ENCODE measurements at regions not wholly inside any gene's neighbourhood (a gene's known extent, or its start where the extent isn't known, plus 50 kb on each side); places are given as distances from the start of the nearest gene placed in this dataset.
A peak's percentile ranks its signal among the peaks of the same experiment; 100 is the strongest.

- Mint-ChIP-seq H3K4me3 (no peak overlapping the region), H3K27me3 (ENCODE audit: low read depth) (no peaks in the 10 kb centered on the region), H3K9me3 (no peaks in the 10 kb centered on the region), H3K4me1 (ENCODE audit: low read depth) (peaks cover 6% of the 10 kb centered on the region), H3K27ac (no peak overlapping the region), H3K36me3 (ENCODE audit: low read depth) (no peaks in the 10 kb centered on the region)
- no peak for DNase-seq
- CTCF ChIA-PET, result interaction anchor here (1.1 kb wide), 1 partner anchor 165 kb away, joined by 3 read pairs; no protein-coding TSS in a partner anchor
- intact Hi-C loops (cut with micrococcal nuclease), result loop anchor here (1.0 to 2.0 kb wide), 4 partner anchors 119 to 287 kb away; partner anchors contain the start of gene AP1S2
Observed at GRCh38 chrX:15973946-15974345, 119.3 kb upstream of the AP1S2 start.

- DNase-seq, result peak; percentile 39
- intact Hi-C loops (cut with micrococcal nuclease), result loop anchor here (1.0 to 2.0 kb wide), 4 partner anchors 118 to 286 kb away; partner anchors contain the start of gene AP1S2
- no peak overlapping the region for H3K4me3 Mint-ChIP-seq
- CTCF ChIA-PET, result interaction anchor here (0.9 to 1.1 kb wide), 2 partner anchors 158 to 164 kb away, joined by 3 read pairs; no protein-coding TSS in a partner anchor
- H3K27me3 Mint-ChIP-seq (ENCODE audit: low read depth), result no peaks in the 10 kb centered on the region
- no peaks in the 10 kb centered on the region for H3K9me3 Mint-ChIP-seq
- no peak overlapping the region for H3K27ac Mint-ChIP-seq
- no peaks in the 10 kb centered on the region for H3K36me3 Mint-ChIP-seq (ENCODE audit: low read depth)
- H3K4me1 Mint-ChIP-seq (ENCODE audit: low read depth), result peaks cover 6% of the 10 kb centered on the region
Observed at GRCh38 chrX:15973299-15973698, 118.7 kb upstream of the AP1S2 start.

GRCh38 chrX:15971696-15972095 lies 117.1 kb upstream of the AP1S2 start:
- no peaks in the 10 kb centered on the region for H3K9me3 Mint-ChIP-seq
- H3K27me3 Mint-ChIP-seq (ENCODE audit: low read depth), result no peaks in the 10 kb centered on the region
- no peak for DNase-seq
- H3K27ac Mint-ChIP-seq, result no peak overlapping the region
- H3K36me3 Mint-ChIP-seq (ENCODE audit: low read depth), result no peaks in the 10 kb centered on the region
- intact Hi-C loops (cut with micrococcal nuclease), result loop anchor here (2.0 kb wide), 3 partner anchors 117 to 211 kb away; partner anchors contain the start of gene AP1S2
- H3K4me3 Mint-ChIP-seq, result no peak overlapping the region
- CTCF ChIA-PET, result interaction anchor here (0.6 to 1.0 kb wide), 2 partner anchors 166 to 1380 kb away, joined by 3 read pairs; no protein-coding TSS in a partner anchor
- peaks cover 4% of the 10 kb centered on the region for H3K4me1 Mint-ChIP-seq (ENCODE audit: low read depth)

- H3K36me3 Mint-ChIP-seq (ENCODE audit: low read depth), result no peaks in the 10 kb centered on the region
- no peak for DNase-seq
- H3K9me3 Mint-ChIP-seq, result no peaks in the 10 kb centered on the region
- no peak overlapping the region for H3K4me3 Mint-ChIP-seq
- intact Hi-C loops (cut with micrococcal nuclease), result no loop called here
- H3K4me1 Mint-ChIP-seq (ENCODE audit: low read depth), result no peaks in the 10 kb centered on the region
- no peaks in the 10 kb centered on the region for H3K27me3 Mint-ChIP-seq (ENCODE audit: low read depth)
- CTCF ChIA-PET, result no interaction called here
- no peak overlapping the region for H3K27ac Mint-ChIP-seq
Observed at GRCh38 chrX:15963858-15964257, 109.2 kb upstream of the AP1S2 start.

GRCh38 chrX:15960237-15960636 lies 105.6 kb upstream of the AP1S2 start:
- intact Hi-C loops (cut with micrococcal nuclease), result no loop called here
- no peak for DNase-seq
- Mint-ChIP-seq H3K27ac (no peak overlapping the region), H3K36me3 (ENCODE audit: low read depth) (no peaks in the 10 kb centered on the region), H3K9me3 (no peaks in the 10 kb centered on the region), H3K4me1 (ENCODE audit: low read depth) (no peaks in the 10 kb centered on the region), H3K4me3 (no peak overlapping the region), H3K27me3 (ENCODE audit: low read depth) (no peaks in the 10 kb centered on the region)
- CTCF ChIA-PET, result no interaction called here

- Mint-ChIP-seq H3K4me1 (ENCODE audit: low read depth) (no peaks in the 10 kb centered on the region), H3K27me3 (ENCODE audit: low read depth) (no peaks in the 10 kb centered on the region), H3K9me3 (no peaks in the 10 kb centered on the region), H3K27ac (no peak overlapping the region), H3K36me3 (ENCODE audit: low read depth) (no peaks in the 10 kb centered on the region), H3K4me3 (no peak overlapping the region)
- DNase-seq, result no peak
- CTCF ChIA-PET, result no interaction called here
- intact Hi-C loops (cut with micrococcal nuclease), result no loop called here
Observed at GRCh38 chrX:15956681-15957080, 102.1 kb upstream of the AP1S2 start.

- Mint-ChIP-seq H3K36me3 (ENCODE audit: low read depth) (no peaks in the 10 kb centered on the region), H3K9me3 (no peaks in the 10 kb centered on the region), H3K4me1 (ENCODE audit: low read depth) (no peaks in the 10 kb centered on the region), H3K4me3 (no peak overlapping the region), H3K27ac (no peak overlapping the region), H3K27me3 (ENCODE audit: low read depth) (no peaks in the 10 kb centered on the region)
- CTCF ChIA-PET, result no interaction called here
- intact Hi-C loops (cut with micrococcal nuclease), result no loop called here
- no peak for DNase-seq
Observed at GRCh38 chrX:15953801-15954200, 99.2 kb upstream of the AP1S2 start.

- intact Hi-C loops (cut with micrococcal nuclease), result no loop called here
- Mint-ChIP-seq H3K27me3 (ENCODE audit: low read depth) (no peaks in the 10 kb centered on the region), H3K9me3 (no peaks in the 10 kb centered on the region), H3K27ac (no peak overlapping the region), H3K4me1 (ENCODE audit: low read depth) (no peaks in the 10 kb centered on the region), H3K36me3 (ENCODE audit: low read depth) (no peaks in the 10 kb centered on the region), H3K4me3 (no peak overlapping the region)
- CTCF ChIA-PET, result interaction anchor here (0.6 kb wide), 1 partner anchor 296 kb away, joined by 4 read pairs; no protein-coding TSS in a partner anchor
- DNase-seq, result no peak
Observed at GRCh38 chrX:15952212-15952611, 97.6 kb upstream of the AP1S2 start.

GRCh38 chrX:15948318-15948660 lies 93.7 kb upstream of the AP1S2 start:
- Mint-ChIP-seq H3K4me3 (no peak overlapping the region), H3K4me1 (ENCODE audit: low read depth) (no peaks in the 10 kb centered on the region), H3K36me3 (ENCODE audit: low read depth) (no peaks in the 10 kb centered on the region), H3K27ac (no peak overlapping the region), H3K9me3 (no peaks in the 10 kb centered on the region), H3K27me3 (ENCODE audit: low read depth) (peaks cover 2% of the 10 kb centered on the region)
- DNase-seq, result no peak
- intact Hi-C loops (cut with micrococcal nuclease), result no loop called here
- CTCF ChIA-PET, result no interaction called here

GRCh38 chrX:15947648-15948317 lies 93.2 kb upstream of the AP1S2 start:
- intact Hi-C loops (cut with micrococcal nuclease), result no loop called here
- no peak for DNase-seq
- no peak overlapping the region for H3K4me3 Mint-ChIP-seq
- peaks cover 2% of the 10 kb centered on the region for H3K27me3 Mint-ChIP-seq (ENCODE audit: low read depth)
- CTCF ChIA-PET, result no interaction called here
- no peaks in the 10 kb centered on the region for H3K9me3 Mint-ChIP-seq
- H3K4me1 Mint-ChIP-seq (ENCODE audit: low read depth), result no peaks in the 10 kb centered on the region
- H3K36me3 Mint-ChIP-seq (ENCODE audit: low read depth), result no peaks in the 10 kb centered on the region
- no peak overlapping the region for H3K27ac Mint-ChIP-seq

GRCh38 chrX:15946783-15947580 lies 92.4 kb upstream of the AP1S2 start:
- peaks cover 2% of the 10 kb centered on the region for H3K27me3 Mint-ChIP-seq (ENCODE audit: low read depth)
- CTCF ChIA-PET, result no interaction called here
- no peak overlapping the region for H3K4me3 Mint-ChIP-seq
- no peaks in the 10 kb centered on the region for H3K36me3 Mint-ChIP-seq (ENCODE audit: low read depth)
- no peaks in the 10 kb centered on the region for H3K4me1 Mint-ChIP-seq (ENCODE audit: low read depth)
- no peaks in the 10 kb centered on the region for H3K9me3 Mint-ChIP-seq
- H3K27ac Mint-ChIP-seq, result no peak overlapping the region
- peak; percentile 12 for DNase-seq
- intact Hi-C loops (cut with micrococcal nuclease), result no loop called here

GRCh38 chrX:15943391-15943790 lies 88.8 kb upstream of the AP1S2 start:
- Mint-ChIP-seq H3K36me3 (ENCODE audit: low read depth) (no peaks in the 10 kb centered on the region), H3K27ac (no peak overlapping the region), H3K4me3 (no peak overlapping the region), H3K27me3 (ENCODE audit: low read depth) (peaks cover 2% of the 10 kb centered on the region), H3K4me1 (ENCODE audit: low read depth) (no peaks in the 10 kb centered on the region), H3K9me3 (no peaks in the 10 kb centered on the region)
- intact Hi-C loops (cut with micrococcal nuclease), result no loop called here
- no peak for DNase-seq
- CTCF ChIA-PET, result no interaction called here

- CTCF ChIA-PET, result no interaction called here
- intact Hi-C loops (cut with micrococcal nuclease), result no loop called here
- Mint-ChIP-seq H3K27me3 (ENCODE audit: low read depth) (peaks cover 2% of the 10 kb centered on the region), H3K9me3 (no peaks in the 10 kb centered on the region), H3K4me3 (no peak overlapping the region), H3K27ac (no peak overlapping the region), H3K4me1 (ENCODE audit: low read depth) (no peaks in the 10 kb centered on the region), H3K36me3 (ENCODE audit: low read depth) (no peaks in the 10 kb centered on the region)
- no peak for DNase-seq
Observed at GRCh38 chrX:15942307-15942706, 87.7 kb upstream of the AP1S2 start.
